Heart left ventricle (tissue), 16 donors: ENCODE measurements at regions not wholly inside any gene's neighbourhood (a gene's known extent, or its start where the extent isn't known, plus 50 kb on each side); places are given as distances from the start of the nearest gene placed in this dataset.

Experiments
- ATAC-seq, 4 donors: fragments of 200-7000 bp; cut with Tn5 transposase; one replicate each; pipeline ENCODE4 v1.9.1; 2020 to 2022; ENCODE audit warnings: moderate library complexity in 4 of 4, mild to moderate bottlenecking in 3 of 4, moderate number of reproducible peaks in 1 of 4
- DNase-seq, 5 donors: peaks; one replicate each; pipeline ENCODE4 v3.0.0-alpha.2; 2020
- H3K27ac ChIP-seq, 12 donors: fragments of 200-600 bp; sonication (generic) in 4 of 12; one replicate each; pipeline versions ENCODE4 v1.5.0 to v1.8.0; 2016 to 2022; ENCODE audit warnings: mild to moderate bottlenecking in 2 of 12
- H3K27me3 ChIP-seq, 9 donors: fragments of 200-600 bp; sonication (generic) in 2 of 9; one replicate each; pipeline versions ENCODE4 v1.5.1 to v1.8.0; 2016 to 2022; ENCODE audit warnings: mild to moderate bottlenecking in 3 of 9
- H3K36me3 ChIP-seq, 9 donors: fragments of 200-600 bp; sonication (generic) in 2 of 9; one replicate each; pipeline versions ENCODE4 v1.5.0 to v1.8.0; 2018 to 2022; ENCODE audit warnings: mild to moderate bottlenecking in 2 of 9
- H3K4me1 ChIP-seq, 12 donors: fragments of 200-600 bp; sonication (generic) in 4 of 12; one replicate each; pipeline versions ENCODE4 v1.5.0 to v1.8.0; 2016 to 2022; ENCODE audit warnings: mild to moderate bottlenecking in 3 of 12
- H3K4me3 ChIP-seq, 12 donors: fragments of 200-600 bp; sonication (generic) in 4 of 12; one replicate each; pipeline versions ENCODE4 v1.5.0 to v1.8.0; 2017 to 2022; ENCODE audit warnings: mild to moderate bottlenecking in 9 of 12, moderate library complexity in 4 of 12
- H3K9me3 ChIP-seq, 12 donors: fragments of 200-600 bp; sonication (generic) in 4 of 12; one replicate each; pipeline versions ENCODE4 v1.5.0 to v1.8.0; 2016 to 2022; ENCODE audit warnings: mild to moderate bottlenecking in 1 of 12
- POLR2A ChIP-seq, 2 donors: fragments of 450-650 bp; IDR thresholded peaks; one replicate each; pipeline ENCODE4 v1.6.1; 2017; ENCODE audit warnings: antibody characterized with exemption in 2 of 2, mild to moderate bottlenecking in 2 of 2, moderate library complexity in 2 of 2
- WGBS, 4 donors: extraction: QIAGEN DNeasy Blood & Tissue Kit in 2 of 4; methylation state at CpG; one replicate each; pipeline versions ENCODE4 v1.1.5 to v1.1.7; 2013 to 2018; 5-methylcytosine and 5-hydroxymethylcytosine counted together
- intact Hi-C, 10 donors: fragments of 100-400 bp; cut with DNase I; formaldehyde crosslinking; loops; one replicate each; pipeline versions ENCODE4 v1.11.1 to v1.14.2; 2022
- TF ChIP-seq, protein P1 (sequence below), 12 donors: fragments of 200-600 bp; sonication (generic) in 4 of 12; IDR thresholded peaks; one replicate each; pipeline versions ENCODE4 v1.5.0 to v1.8.0; 2018 to 2022; ENCODE audit warnings: antibody characterized with exemption in 12 of 12, mild to moderate bottlenecking in 5 of 12
- donor health status: ischemic (EF 13 %, LVEDD 7.1; RV severe dilation, severe dysfunction).
- donor health status: healthy with polysubstance abuse.
- donor health status: DM: no; HTN: yes; CAD: no.
- donor health status: DM: no; HTN: no; CAD: no.
- donor health status: ischemic (EF 25% LVEDD 6.9; RV normal size, moderate dysfunction).
- donor health status: ischemic (EF 25% LVEDD 5.7; RV mildly dilated, moderate dysfunction).
- donor health status: healthy.
- donor health status: DM: yes; HTN: yes; CAD: no.
- donor health status: ischemic (EF 35%, LVEDD 5.7; RV mildly dilated, moderate dysfunction).
- donor health status: nonischemic (EF 11% LVEDD 7.7; RV severe dilation, severe dysfunction).
- donor health status: DM: yes; HTN: yes; CAD: no.
- donor health status: PGD.
- donor health status: ischemic (EF 29% LVEDD 5.4; RV normal size, mild dysfunction).
- donor health status: nonischemic (EF 23%, LVEDD 6.1; RV moderate dilation, normal function).

DNA sequence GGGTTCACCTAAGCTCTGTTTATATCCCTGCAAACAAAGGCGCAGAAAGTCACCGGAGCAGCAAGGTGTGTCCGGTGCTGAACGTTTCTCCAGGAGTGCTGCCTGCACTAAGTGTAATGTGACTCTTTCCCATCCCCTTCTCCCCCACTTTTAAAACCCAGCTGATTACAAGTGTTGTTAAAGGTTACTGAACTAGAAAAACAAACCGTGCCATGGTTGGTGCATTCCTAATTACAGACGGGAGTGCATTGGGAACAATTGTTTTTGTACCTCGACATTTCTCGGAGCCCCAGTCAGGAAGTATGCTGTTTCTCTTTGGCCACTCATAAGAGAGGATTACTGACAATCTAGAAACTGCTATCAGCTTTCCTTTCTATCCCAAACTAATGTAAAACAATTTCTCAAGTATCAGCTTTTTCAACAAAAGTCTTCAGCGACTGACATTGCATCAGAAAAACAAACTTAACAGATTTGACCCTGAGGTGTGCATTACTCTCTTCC lies 441.0 kb upstream of the SALL1 start:
- Histone ChIP-seq H3K27me3 (peaks cover 0 to 5% (median 0%) of the 10 kb centered on the region in 9 donors), H3K9me3 (no peaks in the 10 kb centered on the region), H3K4me1 (no peaks in the 10 kb centered on the region), H3K27ac (no peak overlapping the region), H3K36me3 (no peaks in the 10 kb centered on the region), H3K4me3 (no peak overlapping the region)
- TF ChIP-seq, protein P1, sequence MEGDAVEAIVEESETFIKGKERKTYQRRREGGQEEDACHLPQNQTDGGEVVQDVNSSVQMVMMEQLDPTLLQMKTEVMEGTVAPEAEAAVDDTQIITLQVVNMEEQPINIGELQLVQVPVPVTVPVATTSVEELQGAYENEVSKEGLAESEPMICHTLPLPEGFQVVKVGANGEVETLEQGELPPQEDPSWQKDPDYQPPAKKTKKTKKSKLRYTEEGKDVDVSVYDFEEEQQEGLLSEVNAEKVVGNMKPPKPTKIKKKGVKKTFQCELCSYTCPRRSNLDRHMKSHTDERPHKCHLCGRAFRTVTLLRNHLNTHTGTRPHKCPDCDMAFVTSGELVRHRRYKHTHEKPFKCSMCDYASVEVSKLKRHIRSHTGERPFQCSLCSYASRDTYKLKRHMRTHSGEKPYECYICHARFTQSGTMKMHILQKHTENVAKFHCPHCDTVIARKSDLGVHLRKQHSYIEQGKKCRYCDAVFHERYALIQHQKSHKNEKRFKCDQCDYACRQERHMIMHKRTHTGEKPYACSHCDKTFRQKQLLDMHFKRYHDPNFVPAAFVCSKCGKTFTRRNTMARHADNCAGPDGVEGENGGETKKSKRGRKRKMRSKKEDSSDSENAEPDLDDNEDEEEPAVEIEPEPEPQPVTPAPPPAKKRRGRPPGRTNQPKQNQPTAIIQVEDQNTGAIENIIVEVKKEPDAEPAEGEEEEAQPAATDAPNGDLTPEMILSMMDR (IDR thresholded peaks at IDR 0.05) = no peak
- no peak for TF ChIP-seq POLR2A (IDR thresholded peaks at IDR 0.05)
- intact Hi-C loops = no loop called here
- ATAC-seq = no peak
- DNase-seq = no peak
- WGBS, 4 donors = 27 to 31% (median 29%) methylated on average over 9 of the region's 9 CpGs

DNA sequence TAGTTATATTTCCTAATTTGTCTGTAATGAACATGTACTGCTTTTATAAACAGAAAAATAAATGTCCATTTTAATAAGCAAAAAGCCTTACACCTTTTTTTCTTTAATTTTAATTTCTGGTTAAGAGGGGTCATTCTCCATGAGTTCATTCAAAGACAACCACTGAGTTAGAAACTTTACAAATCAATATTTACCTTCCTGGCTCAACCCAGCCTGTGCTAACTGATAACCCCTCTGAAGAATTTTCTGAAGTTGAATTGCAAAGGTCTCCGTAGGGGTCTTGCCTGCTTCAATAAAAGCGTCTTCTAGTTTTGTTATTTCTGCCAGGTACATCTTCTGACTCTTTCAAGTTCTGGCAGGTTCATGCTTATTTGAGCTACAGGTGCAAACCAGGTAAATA lies 440.4 kb upstream of the SALL1 start:
- Histone ChIP-seq H3K4me3 (no peak overlapping the region), H3K27me3 (peaks cover 0 to 5% (median 0%) of the 10 kb centered on the region in 9 donors), H3K9me3 (no peaks in the 10 kb centered on the region), H3K36me3 (no peaks in the 10 kb centered on the region), H3K27ac (no peak overlapping the region), H3K4me1 (no peaks in the 10 kb centered on the region)
- no peak for ATAC-seq
- 12 to 20% (median 19%) methylated on average over 2 of the region's 2 CpGs for WGBS, 4 donors
- TF ChIP-seq POLR2A (IDR thresholded peaks at IDR 0.05) = no peak
- TF ChIP-seq, protein P1 (IDR thresholded peaks at IDR 0.05) = no peak
- no peak for DNase-seq
- intact Hi-C loops = no loop called here

DNA sequence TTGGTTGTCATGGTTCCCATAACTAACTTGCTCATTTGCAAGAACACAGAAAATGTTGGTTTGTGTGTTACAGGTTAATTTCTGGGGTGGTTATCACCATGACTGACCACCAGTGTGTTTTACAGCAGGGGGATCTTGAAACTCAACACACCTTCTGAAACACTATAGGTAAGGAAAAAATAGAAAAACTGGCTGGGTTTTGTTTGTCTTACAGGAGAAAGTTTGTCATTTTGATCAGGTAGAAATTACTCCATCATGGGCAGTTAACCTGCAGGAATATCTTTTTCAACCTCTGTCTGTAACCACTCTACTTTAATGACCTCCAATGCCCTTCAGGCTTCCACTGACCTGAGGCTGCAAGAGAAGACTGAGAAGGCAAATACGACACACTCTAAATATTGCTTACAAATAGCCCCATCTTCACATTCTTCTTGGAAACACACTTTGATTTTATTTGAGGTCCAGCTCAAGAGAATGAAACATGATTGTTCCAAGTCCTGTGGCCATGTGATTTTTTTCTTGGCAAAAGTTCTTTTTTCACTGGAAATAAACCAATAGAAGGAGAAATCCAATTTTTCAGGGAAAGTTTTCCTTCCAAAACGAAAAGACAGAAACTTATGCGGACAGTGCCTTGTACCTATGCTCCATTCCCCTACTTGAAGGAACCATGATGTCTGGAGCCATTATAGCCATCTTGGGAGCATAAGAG lies 428.7 kb upstream of the SALL1 start:
- intact Hi-C loops = no loop called here
- Histone ChIP-seq H3K9me3 (no peaks in the 10 kb centered on the region), H3K4me3 (no peak overlapping the region), H3K27me3 (no peaks in the 10 kb centered on the region), H3K27ac (no peak overlapping the region), H3K36me3 (no peaks in the 10 kb centered on the region), H3K4me1 (no peaks in the 10 kb centered on the region)
- 68 to 74% (median 71%) methylated on average over 3 of the region's 3 CpGs for WGBS, 4 donors
- ATAC-seq (no peak), DNase-seq (no peak)
- TF ChIP-seq, protein P1 (IDR thresholded peaks at IDR 0.05) = no peak
- no peak for TF ChIP-seq POLR2A (IDR thresholded peaks at IDR 0.05)

- intact Hi-C loops = no loop called here
- TF ChIP-seq, protein P1 (IDR thresholded peaks at IDR 0.05) = no peak
- TF ChIP-seq POLR2A (IDR thresholded peaks at IDR 0.05) = no peak
- H3K27ac ChIP-seq = no peak overlapping the region
- H3K9me3 ChIP-seq = no peaks in the 10 kb centered on the region
- DNase-seq (no peak), ATAC-seq (no peak)
- WGBS, 4 donors = 26 to 36% (median 31%) methylated on average over 8 of the region's 8 CpGs
- no peaks in the 10 kb centered on the region for H3K36me3 ChIP-seq
- no peaks in the 10 kb centered on the region for H3K4me1 ChIP-seq
- H3K27me3 ChIP-seq = peaks cover 0 to 3% (median 0%) of the 10 kb centered on the region in 9 donors
- H3K4me3 ChIP-seq = no peak overlapping the region
Observed at GRCh38 chr16:51577621-51578303, 426.7 kb upstream of the SALL1 start.
